Stomach (tissue), 8 donors: ENCODE measurements at regions not wholly inside any gene's neighbourhood (a gene's known extent, or its start where the extent isn't known, plus 50 kb on each side); places are given as distances from the start of the nearest gene placed in this dataset.

ENCODE experiments used
- DNase-seq, 2 donors: peaks; one replicate each; pipeline versions ENCODE4 v3.0.0 to v3.0.0-alpha.2; 2013 to 2019
- H3K27ac ChIP-seq, 5 donors: fragments of 200-600 bp in 4 of 5; sonication (generic) in 4 of 5; one replicate each; pipeline ENCODE4 v1.5.1; 2013 to 2019; ENCODE audit warnings: mild to moderate bottlenecking in 1 of 5, moderate library complexity in 1 of 5
- H3K27me3 ChIP-seq, 3 donors: fragments of 200-600 bp; sonication (generic); one replicate each; pipeline ENCODE4 v1.5.1; 2017 to 2019; ENCODE audit warnings: mixed run types in 1 of 3
- H3K36me3 ChIP-seq, 4 donors: fragments of 200-600 bp; sonication (generic); 1 replicate in 3 of 4; 2 replicates in 1 of 4; pipeline ENCODE4 v1.5.1; 2016 to 2019
- H3K4me1 ChIP-seq, 4 donors: fragments of 200-600 bp; sonication (generic); one replicate each; pipeline ENCODE4 v1.5.1; 2016 to 2019
- H3K4me3 ChIP-seq, 4 donors: fragments of 200-600 bp; sonication (generic) in 3 of 4; one replicate each; pipeline ENCODE4 v1.5.1; 2016 to 2019; ENCODE audit warnings: mild to moderate bottlenecking in 1 of 4
- H3K9me3 ChIP-seq, 4 donors: fragments of 200-600 bp; sonication (generic); one replicate each; pipeline ENCODE4 v1.5.1; 2016 to 2019
- CTCF ChIP-seq, 7 experiments: fragments of 450-650 bp in 4 of 7; fragments of 200-600 bp in 3 of 7; sonication (generic) in 3 of 7; IDR thresholded peaks; one replicate each; pipeline ENCODE4 v1.5.1; 2016 to 2019; ENCODE audit warnings: antibody characterized with exemption in 7 of 7, control low read depth in 2 of 7, mild to moderate bottlenecking in 1 of 7
- EP300 ChIP-seq: sonication (generic); formaldehyde crosslinking; IDR thresholded peaks from one replicate; pipeline ENCODE4 v1.6.1; 2017; ENCODE audit warnings: antibody characterized with exemption
- POLR2A ChIP-seq, 4 donors: fragments of 450-650 bp; IDR thresholded peaks; one replicate each; pipeline ENCODE4 v1.6.1; 2016; ENCODE audit warnings: antibody characterized with exemption in 4 of 4, control low read depth in 2 of 4, mild to moderate bottlenecking in 1 of 4, moderate library complexity in 1 of 4
- POLR2AphosphoS5 ChIP-seq, 3 donors: sonication (generic); formaldehyde crosslinking; IDR thresholded peaks; one replicate each; pipeline ENCODE4 v1.6.1; 2016; ENCODE audit warnings: antibody characterized with exemption in 3 of 3
- WGBS, 5 donors: extraction: QIAGEN DNeasy Blood & Tissue Kit in 3 of 5; methylation state at CpG; one replicate each; pipeline versions ENCODE4 v1.1.5 to v1.1.7; 2013 to 2018; 5-methylcytosine and 5-hydroxymethylcytosine counted together
- intact Hi-C: fragments of 100-400 bp; cut with DNase I; formaldehyde crosslinking; loops from one replicate; pipeline ENCODE4 v1.15.1; 2023; ENCODE audit warnings: low total_unique reads
- donor health status: healthy with polysubstance abuse.
- donor health status: Bipolar disorder and iron deficiency.
- donor health status: healthy.

- intact Hi-C loops = no loop called here
- no peak for TF ChIP-seq CTCF (IDR thresholded peaks at IDR 0.05)
- TF ChIP-seq POLR2A (IDR thresholded peaks at IDR 0.05) = no peak
- TF ChIP-seq POLR2AphosphoS5 (IDR thresholded peaks at IDR 0.05) = no peak
- TF ChIP-seq EP300 = no peak
- Histone ChIP-seq H3K9me3 (no peaks in the 10 kb centered on the region), H3K4me3 (no peak overlapping the region), H3K4me1 (peaks cover 0 to 6% (median 0%) of the 10 kb centered on the region in 4 donors), H3K27me3 (no peaks in the 10 kb centered on the region), H3K27ac (no peak overlapping the region), H3K36me3 (no peaks in the 10 kb centered on the region)
- WGBS, 5 donors = 65 to 74% (median 70%) methylated on average over 2 of the region's 2 CpGs
- no peak for DNase-seq
Observed at GRCh38 chr13:74320282-74320681, 186.1 kb upstream of the KLF12 start.

- H3K4me1 ChIP-seq = no peaks in the 10 kb centered on the region
- peak in 1 of 2 donors; percentile 20 for DNase-seq
- WGBS, 5 donors = 46 to 81% (median 63%) methylated on average over 1 of the region's 1 CpG
- no peak for TF ChIP-seq EP300
- no peak for TF ChIP-seq CTCF (IDR thresholded peaks at IDR 0.05)
- TF ChIP-seq POLR2A (IDR thresholded peaks at IDR 0.05) = no peak
- TF ChIP-seq POLR2AphosphoS5 (IDR thresholded peaks at IDR 0.05) = no peak
- no peaks in the 10 kb centered on the region for H3K36me3 ChIP-seq
- no peaks in the 10 kb centered on the region for H3K9me3 ChIP-seq
- H3K27me3 ChIP-seq = no peaks in the 10 kb centered on the region
- intact Hi-C loops = no loop called here
- H3K27ac ChIP-seq = no peak overlapping the region
- no peak overlapping the region for H3K4me3 ChIP-seq
Observed at GRCh38 chr13:74316547-74316946, 182.3 kb upstream of the KLF12 start.

GRCh38 chr13:74306496-74306895 is 172.3 kb upstream of the KLF12 start:
- WGBS, 5 donors = 34 to 46% (median 42%) methylated on average over 2 of the region's 2 CpGs
- intact Hi-C loops = no loop called here
- H3K9me3 ChIP-seq = no peaks in the 10 kb centered on the region
- TF ChIP-seq POLR2A (IDR thresholded peaks at IDR 0.05) (no peak), POLR2AphosphoS5 (IDR thresholded peaks at IDR 0.05) (no peak), CTCF (IDR thresholded peaks at IDR 0.05) (no peak), EP300 (no peak)
- H3K27ac ChIP-seq = no peak overlapping the region
- peak in 1 of 2 donors; percentile 58 for DNase-seq
- H3K36me3 ChIP-seq = no peaks in the 10 kb centered on the region
- no peaks in the 10 kb centered on the region for H3K27me3 ChIP-seq
- peaks cover 0 to 7% (median 1%) of the 10 kb centered on the region in 4 donors for H3K4me1 ChIP-seq
- H3K4me3 ChIP-seq = no peak overlapping the region

- Histone ChIP-seq H3K4me1 (peaks cover 0 to 13% (median 4%) of the 10 kb centered on the region in 4 donors), H3K27me3 (no peaks in the 10 kb centered on the region), H3K9me3 (no peaks in the 10 kb centered on the region), H3K27ac (no peak overlapping the region), H3K4me3 (no peak overlapping the region), H3K36me3 (no peaks in the 10 kb centered on the region)
- 19 to 38% (median 28%) methylated on average over 3 of the region's 3 CpGs for WGBS, 5 donors
- intact Hi-C loops = no loop called here
- TF ChIP-seq POLR2AphosphoS5 (IDR thresholded peaks at IDR 0.05) (no peak), CTCF (IDR thresholded peaks at IDR 0.05) (no peak), EP300 (no peak), POLR2A (IDR thresholded peaks at IDR 0.05) (no peak)
- no peak for DNase-seq
Observed at GRCh38 chr13:74305876-74306275, 171.7 kb upstream of the KLF12 start.
